Parathyroid adenoma (tissue), 2 donors: ENCODE measurements at regions not wholly inside any gene's neighbourhood (a gene's known extent, or its start where the extent isn't known, plus 50 kb on each side); places are given as distances from the start of the nearest gene placed in this dataset.

ENCODE experiments used
- H2AFZ ChIP-seq: fragments of 300-600 bp; sonication (generic); one replicate; pipeline ENCODE4 v1.7.0; 2017; ENCODE audit warnings: antibody characterized with exemption, mild to moderate bottlenecking
- H3K27ac ChIP-seq: fragments of 300-600 bp; sonication (generic); one replicate; pipeline ENCODE4 v1.7.0; 2017
- H3K27me3 ChIP-seq: fragments of 300-600 bp; sonication (generic); one replicate; pipeline ENCODE4 v1.7.0; 2017; ENCODE audit warnings: low read length; ENCODE audit not compliant: control insufficient read depth, insufficient read depth
- H3K36me3 ChIP-seq: fragments of 300-600 bp; sonication (generic); one replicate; pipeline ENCODE4 v1.7.0; 2017; ENCODE audit warnings: low read length; ENCODE audit not compliant: control insufficient read depth, insufficient read depth
- H3K4me1 ChIP-seq: fragments of 300-600 bp; sonication (generic); one replicate; pipeline ENCODE4 v1.7.0; 2017; ENCODE audit warnings: control low read depth
- H3K4me2 ChIP-seq: fragments of 300-600 bp; sonication (generic); one replicate; pipeline ENCODE4 v1.7.0; 2017; ENCODE audit warnings: low read length
- H3K4me3 ChIP-seq: fragments of 300-600 bp; sonication (generic); one replicate; pipeline ENCODE4 v1.7.0; 2017; ENCODE audit warnings: low read depth, low read length
- H3K79me2 ChIP-seq: fragments of 300-600 bp; sonication (generic); one replicate; pipeline ENCODE4 v1.7.0; 2017; ENCODE audit warnings: control low read depth
- H3K9ac ChIP-seq: fragments of 300-600 bp; sonication (generic); one replicate; pipeline ENCODE4 v1.7.0; 2017; ENCODE audit warnings: mild to moderate bottlenecking
- H3K9me3 ChIP-seq: fragments of 300-600 bp; sonication (generic); one replicate; pipeline ENCODE4 v1.7.0; 2017; ENCODE audit warnings: low read length; ENCODE audit not compliant: control insufficient read depth
- TF ChIP-seq, protein P1 (sequence below): fragments of 300-600 bp; sonication (generic); IDR thresholded peaks from one replicate; pipeline ENCODE4 v1.7.0; 2017; ENCODE audit warnings: antibody characterized with exemption, mild to moderate bottlenecking
- donor health status: primary hyperparathyroidism.

DNA sequence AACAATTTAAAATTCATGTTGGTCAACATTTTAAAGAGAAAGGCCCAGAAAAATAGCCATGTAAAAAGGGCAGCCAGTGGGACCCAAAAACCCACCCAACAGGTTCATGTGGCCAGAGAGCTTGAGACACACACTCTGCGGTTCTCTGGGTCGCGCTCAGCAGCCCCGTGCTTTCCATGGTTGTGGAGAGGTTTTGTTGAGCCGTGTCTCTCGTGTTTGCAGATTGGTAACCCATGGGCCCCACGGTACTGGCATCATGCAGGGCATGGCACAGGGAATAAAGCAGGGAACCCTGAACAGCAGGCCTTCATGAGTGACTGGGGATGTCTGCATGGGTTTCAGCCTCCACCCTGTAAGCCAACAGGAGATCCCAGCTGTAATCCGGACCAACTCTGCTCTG, 127.7 kb upstream of the CST7 start:
- Histone ChIP-seq H3K9ac (no peak overlapping the region), H3K27me3 (no peaks in the 10 kb centered on the region), H3K9me3 (no peaks in the 10 kb centered on the region), H3K4me2 (no peak overlapping the region), H3K79me2 (no peaks in the 10 kb centered on the region), H3K36me3 (no peaks in the 10 kb centered on the region), H2AFZ (no peak overlapping the region), H3K27ac (no peak overlapping the region), H3K4me3 (no peak overlapping the region), H3K4me1 (no peaks in the 10 kb centered on the region)
- TF ChIP-seq, protein P1, sequence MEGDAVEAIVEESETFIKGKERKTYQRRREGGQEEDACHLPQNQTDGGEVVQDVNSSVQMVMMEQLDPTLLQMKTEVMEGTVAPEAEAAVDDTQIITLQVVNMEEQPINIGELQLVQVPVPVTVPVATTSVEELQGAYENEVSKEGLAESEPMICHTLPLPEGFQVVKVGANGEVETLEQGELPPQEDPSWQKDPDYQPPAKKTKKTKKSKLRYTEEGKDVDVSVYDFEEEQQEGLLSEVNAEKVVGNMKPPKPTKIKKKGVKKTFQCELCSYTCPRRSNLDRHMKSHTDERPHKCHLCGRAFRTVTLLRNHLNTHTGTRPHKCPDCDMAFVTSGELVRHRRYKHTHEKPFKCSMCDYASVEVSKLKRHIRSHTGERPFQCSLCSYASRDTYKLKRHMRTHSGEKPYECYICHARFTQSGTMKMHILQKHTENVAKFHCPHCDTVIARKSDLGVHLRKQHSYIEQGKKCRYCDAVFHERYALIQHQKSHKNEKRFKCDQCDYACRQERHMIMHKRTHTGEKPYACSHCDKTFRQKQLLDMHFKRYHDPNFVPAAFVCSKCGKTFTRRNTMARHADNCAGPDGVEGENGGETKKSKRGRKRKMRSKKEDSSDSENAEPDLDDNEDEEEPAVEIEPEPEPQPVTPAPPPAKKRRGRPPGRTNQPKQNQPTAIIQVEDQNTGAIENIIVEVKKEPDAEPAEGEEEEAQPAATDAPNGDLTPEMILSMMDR = no peak

DNA sequence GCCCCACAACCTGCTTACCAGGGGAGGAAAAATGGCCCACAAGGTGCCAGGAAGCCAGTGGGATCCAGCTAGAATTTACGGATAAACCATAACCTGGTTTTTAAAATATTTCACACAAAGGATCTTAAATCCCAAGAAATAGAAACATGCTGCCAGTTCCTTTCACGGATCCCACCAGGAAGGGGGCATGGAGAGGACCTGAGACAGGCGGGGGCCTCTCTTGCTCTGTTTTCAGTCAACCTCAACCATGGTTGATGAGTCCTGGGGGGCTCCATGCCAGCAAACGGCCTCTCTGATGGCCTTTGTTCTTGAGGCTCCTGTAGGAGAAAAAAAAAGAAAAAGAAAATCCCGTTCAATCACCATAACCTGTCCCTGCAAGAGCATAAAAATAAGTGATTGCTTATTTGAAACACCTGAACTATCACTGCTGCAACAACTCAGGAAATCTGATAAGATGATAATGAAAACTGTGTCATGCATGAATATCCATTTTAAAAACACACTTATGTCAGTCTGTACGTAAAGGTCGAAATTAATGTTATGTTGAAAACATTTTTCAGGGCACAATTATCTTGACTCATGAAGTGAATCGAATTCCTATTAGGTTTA, 125.8 kb upstream of the CST7 start:
- no peak overlapping the region for H3K27ac ChIP-seq
- no peak overlapping the region for H3K4me3 ChIP-seq
- TF ChIP-seq, protein P1 = no peak
- H3K36me3 ChIP-seq = no peaks in the 10 kb centered on the region
- no peaks in the 10 kb centered on the region for H3K4me1 ChIP-seq
- no peaks in the 10 kb centered on the region for H3K27me3 ChIP-seq
- H3K9ac ChIP-seq = no peak overlapping the region
- no peaks in the 10 kb centered on the region for H3K79me2 ChIP-seq
- no peaks in the 10 kb centered on the region for H3K9me3 ChIP-seq
- H2AFZ ChIP-seq = no peak overlapping the region
- no peak overlapping the region for H3K4me2 ChIP-seq

DNA sequence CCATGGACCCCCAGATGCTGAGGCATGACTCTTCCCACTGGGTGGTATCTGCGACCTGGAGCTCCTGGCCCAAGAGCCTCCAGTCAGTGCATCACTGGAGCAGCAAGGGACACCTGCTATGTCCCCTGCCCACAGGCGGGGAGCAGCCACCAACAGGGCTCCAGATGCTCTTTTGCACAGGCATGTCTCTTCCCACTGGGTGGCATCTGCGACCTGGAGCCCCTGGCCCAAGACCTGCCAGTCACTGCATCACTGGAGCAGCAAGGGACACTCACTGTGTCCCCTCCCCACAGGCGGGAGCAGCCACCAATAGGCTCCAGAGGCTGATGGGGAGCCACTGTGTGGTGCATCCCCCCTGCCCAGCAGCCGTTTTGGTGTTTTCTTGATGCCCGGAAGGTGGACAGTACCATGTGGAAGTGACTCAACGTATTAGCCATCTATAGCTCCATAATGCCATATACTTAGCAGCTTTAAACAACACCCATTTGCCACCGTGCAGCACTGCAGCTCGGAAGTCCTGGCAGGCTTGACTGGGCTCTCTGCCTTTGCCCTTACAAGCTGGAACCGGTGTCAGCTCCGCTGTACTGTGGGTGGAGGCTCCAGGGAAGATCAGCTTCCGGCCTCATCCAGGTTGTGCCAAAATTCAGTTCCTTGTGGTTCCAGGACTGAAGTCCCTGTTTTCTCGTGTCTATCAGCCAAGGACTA, 124.9 kb upstream of the CST7 start:
- Histone ChIP-seq H2AFZ (no peak overlapping the region), H3K27ac (no peak overlapping the region), H3K4me3 (no peak overlapping the region), H3K4me1 (no peaks in the 10 kb centered on the region), H3K79me2 (no peaks in the 10 kb centered on the region), H3K9ac (no peak overlapping the region), H3K36me3 (no peaks in the 10 kb centered on the region), H3K27me3 (no peaks in the 10 kb centered on the region), H3K9me3 (no peaks in the 10 kb centered on the region), H3K4me2 (no peak overlapping the region)
- TF ChIP-seq, protein P1 = no peak

GRCh38 chr20:24825591-24825990, 123.5 kb upstream of the CST7 start:
- TF ChIP-seq, protein P1 = no peak
- Histone ChIP-seq H3K79me2 (no peaks in the 10 kb centered on the region), H2AFZ (no peak overlapping the region), H3K27ac (no peak overlapping the region), H3K27me3 (no peaks in the 10 kb centered on the region), H3K4me1 (no peaks in the 10 kb centered on the region), H3K9me3 (no peaks in the 10 kb centered on the region), H3K36me3 (no peaks in the 10 kb centered on the region), H3K4me3 (no peak overlapping the region), H3K9ac (no peak overlapping the region), H3K4me2 (no peak overlapping the region)
